LoVo (cell line): ENCODE measurements at regions not wholly inside any gene's neighbourhood (a gene's known extent, or its start where the extent isn't known, plus 50 kb on each side); places are given as distances from the start of the nearest gene placed in this dataset.
A peak's percentile ranks its signal among the peaks of the same experiment; 100 is the strongest.
"Not testable (repeated sequence)": the region's sequence is repeated elsewhere in the genome, so short reads cannot be mapped to it uniquely, and the experiment has no call there.

Experiments used
- DNase-seq: peaks from one replicate; pipeline ENCODE4 v3.0.0-alpha.2; 2016; ENCODE audit warnings: low spot score

DNA sequence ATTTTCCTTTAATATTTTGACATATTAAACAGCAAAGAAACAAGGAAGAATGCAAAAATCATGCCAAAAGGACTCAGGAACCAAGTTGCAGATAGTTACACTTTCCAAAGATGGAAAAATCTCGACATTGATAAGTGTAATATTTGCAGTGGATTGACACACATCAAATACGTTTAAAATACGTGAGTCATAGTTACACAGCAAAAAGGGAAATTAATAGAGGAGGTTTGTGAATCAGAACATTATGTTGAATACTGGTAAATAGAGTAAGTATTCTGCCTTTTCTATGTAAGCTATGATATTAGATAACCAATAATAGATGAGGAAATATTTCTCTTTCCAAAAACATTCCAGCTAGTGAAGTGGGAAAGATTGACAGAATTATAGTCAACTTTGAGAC, 1761.3 kb upstream of the IGFBP7 start:
- no peak for DNase-seq

DNA sequence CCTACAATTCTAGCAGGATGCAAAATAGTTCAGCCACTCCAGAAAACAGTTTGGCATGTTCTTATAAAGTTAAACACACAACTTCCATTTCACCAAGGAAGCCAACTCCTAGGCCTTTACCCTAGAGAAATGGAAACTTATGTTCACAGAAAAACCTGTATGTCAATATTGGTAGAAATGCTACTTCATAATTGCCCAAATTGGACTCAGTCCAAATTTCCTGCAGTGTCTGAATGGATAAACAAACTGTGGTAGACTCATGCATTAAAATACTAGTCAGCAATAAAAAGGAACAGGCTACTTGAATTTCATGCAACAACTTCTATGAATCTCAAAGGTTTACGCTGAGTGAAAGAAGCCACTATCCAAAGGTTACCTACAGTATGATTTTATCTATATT, 1738.8 kb upstream of the IGFBP7 start:
- DNase-seq, result no peak

DNA sequence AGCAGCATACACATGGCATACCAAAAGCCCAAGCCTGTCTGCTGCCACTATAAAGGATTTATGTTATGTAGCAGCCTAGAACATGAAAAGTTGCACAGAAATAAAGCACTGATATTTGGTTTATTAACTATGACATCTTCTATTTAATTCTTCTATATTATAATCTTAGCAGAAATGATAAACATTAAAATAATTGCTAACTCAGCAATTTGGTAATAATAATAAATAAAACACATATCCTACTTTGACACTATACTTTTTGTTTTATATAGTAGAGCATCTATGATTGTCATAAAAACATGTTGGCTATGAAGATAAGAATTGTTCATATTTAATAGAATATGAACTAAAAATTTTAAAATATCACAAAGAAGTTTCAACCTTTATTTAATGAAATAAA, 1733.3 kb upstream of the IGFBP7 start:
- no peak for DNase-seq

DNA sequence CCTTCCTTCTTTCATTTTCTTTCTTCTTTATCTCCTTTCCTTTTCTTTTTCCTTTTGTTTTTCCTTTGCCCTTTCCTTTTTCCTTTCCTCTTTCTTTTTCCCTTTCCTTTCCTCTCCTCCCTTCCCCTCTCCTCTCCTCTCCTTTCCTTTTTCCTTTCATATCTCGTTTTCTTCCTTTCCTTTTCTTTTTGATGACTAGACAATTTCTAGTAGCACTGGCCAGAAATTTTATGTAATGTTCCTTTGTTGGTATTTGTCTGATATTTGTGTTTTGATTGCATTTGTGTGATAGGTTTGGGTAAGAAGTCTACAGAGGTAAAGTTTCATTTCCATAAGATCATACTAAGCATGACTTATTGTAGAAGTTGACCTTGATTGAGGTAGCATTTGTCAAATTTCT, 1722.9 kb upstream of the IGFBP7 start:
- no peak for DNase-seq

- DNase-seq, result no peak
Measured at GRCh38 chr4:58825278-58825677, 1715.1 kb upstream of the IGFBP7 start.

DNA sequence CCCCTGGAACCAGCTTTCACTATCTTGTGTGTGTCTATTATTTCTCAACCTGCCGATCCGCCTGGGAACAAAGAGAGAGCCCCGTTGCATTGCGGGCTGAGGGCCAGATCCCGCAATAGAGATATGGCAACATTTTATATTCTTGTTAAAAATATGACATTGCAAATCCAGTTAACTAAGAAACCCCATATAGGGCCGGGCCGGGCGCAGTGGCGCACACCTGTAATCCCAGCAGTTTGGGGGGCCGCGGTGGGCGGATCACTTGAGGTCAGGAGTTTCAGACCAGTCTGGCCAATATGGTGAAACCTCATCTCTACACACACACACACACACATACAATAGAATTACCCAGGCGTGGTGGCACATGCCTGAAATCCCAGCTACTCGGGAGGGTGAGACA, 1708.4 kb upstream of the IGFBP7 start:
- DNase-seq, result not testable (repeated sequence)

GRCh38 chr4:58809948-58810347, 1699.8 kb upstream of the IGFBP7 start:
- no peak for DNase-seq

GRCh38 chr4:58809366-58809765, 1699.2 kb upstream of the IGFBP7 start:
- DNase-seq, result no peak

DNA sequence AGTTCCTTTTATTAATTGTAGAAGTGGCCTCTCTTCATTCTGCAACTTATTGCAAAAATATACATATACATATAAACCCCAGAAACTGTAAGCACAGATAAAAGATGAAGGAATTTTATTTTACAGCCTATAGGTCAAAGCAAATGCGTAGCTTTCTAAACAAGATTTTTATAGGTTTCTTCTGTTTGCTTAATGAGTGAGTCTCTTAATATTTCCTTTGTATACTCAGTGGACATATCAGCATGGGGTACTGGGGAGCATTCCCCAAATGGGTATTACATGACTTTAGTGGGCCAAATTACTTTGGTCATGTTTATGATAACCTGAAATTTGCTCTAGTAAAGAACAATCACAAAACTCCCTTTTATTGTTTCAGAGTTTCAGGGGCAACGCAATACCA, 1698.6 kb upstream of the IGFBP7 start:
- no peak for DNase-seq

- DNase-seq, result no peak
Measured at GRCh38 chr4:58807843-58808615, 1697.8 kb upstream of the IGFBP7 start.

GRCh38 chr4:58776627-58777026, 1666.4 kb upstream of the IGFBP7 start:
- no peak for DNase-seq

DNA sequence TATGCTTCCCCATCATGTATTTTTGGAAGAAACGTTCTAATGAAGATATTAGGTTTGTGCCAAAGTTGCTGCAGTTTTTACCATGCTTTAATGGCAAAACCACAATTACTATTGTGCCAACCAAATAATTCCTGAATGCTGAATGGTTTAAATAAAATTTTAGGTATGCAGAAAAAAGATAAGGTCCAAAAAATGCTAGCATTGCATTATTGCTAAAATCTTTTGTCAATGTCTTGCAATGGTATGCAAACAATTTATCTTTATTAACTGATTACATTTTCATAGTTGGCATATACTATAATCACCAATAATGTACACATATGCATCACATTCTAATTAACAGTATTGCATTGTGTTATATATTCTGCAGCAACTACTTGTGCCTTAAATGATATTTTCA, 1657.4 kb upstream of the IGFBP7 start:
- no peak for DNase-seq

DNA sequence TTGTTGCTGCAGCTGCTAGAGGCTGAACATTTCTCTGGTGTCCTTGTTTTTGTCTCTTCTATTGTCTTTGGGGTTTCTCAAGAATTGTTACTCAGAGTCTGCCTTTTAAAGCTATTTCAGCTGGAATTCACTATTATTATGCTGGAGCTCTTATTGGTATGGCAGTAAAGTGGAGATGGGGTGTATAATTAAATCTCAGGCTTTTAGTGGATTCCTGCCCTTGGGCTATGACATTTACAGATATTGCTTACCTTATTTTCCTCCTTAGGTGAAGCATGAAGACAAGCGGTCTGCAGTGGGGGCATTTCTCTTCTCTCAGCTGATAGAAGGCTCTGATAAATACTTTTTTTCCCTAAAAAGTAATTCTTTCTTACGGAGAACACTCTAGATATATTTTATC, 1656.6 kb upstream of the IGFBP7 start:
- DNase-seq, result no peak

DNA sequence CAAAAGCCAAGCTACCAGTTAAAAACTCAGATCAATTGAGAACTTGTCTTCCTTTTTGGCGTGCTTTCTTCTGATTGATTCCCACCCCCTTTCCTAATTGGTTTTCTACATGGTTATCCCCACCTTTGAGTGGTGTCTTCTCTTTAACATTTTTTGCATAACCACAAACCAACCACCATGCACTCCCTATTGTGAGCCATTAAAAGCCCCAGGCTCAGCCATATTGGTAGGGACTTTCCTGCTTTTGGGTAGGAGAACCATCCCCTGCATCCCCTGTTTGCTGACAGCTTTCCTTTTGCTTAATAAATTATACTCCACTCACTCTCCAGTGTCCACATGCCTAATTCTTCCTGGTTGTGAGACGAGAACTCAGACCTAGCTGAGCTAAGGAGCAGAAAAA, 1651.4 kb upstream of the IGFBP7 start:
- DNase-seq, result no peak

GRCh38 chr4:58760737-58761136, 1650.6 kb upstream of the IGFBP7 start:
- no peak for DNase-seq

DNA sequence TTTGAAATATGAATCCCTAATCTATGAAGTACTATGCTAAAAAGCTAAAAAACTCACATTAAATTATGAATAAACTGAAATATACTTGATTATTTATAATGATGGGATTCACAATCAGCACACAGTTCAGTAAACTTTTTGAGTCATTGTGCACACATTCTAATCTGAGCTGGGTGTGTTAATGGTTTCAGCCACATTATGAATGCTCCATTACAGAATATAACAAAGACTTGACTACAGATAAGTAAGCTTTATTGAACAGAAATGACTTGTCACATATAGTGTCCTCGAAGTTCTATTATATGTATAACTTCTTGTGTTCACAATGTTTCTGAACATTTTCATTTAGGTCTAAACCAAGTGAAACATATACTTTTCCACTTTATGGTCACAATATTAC, 1649.9 kb upstream of the IGFBP7 start:
- DNase-seq, result no peak

DNA sequence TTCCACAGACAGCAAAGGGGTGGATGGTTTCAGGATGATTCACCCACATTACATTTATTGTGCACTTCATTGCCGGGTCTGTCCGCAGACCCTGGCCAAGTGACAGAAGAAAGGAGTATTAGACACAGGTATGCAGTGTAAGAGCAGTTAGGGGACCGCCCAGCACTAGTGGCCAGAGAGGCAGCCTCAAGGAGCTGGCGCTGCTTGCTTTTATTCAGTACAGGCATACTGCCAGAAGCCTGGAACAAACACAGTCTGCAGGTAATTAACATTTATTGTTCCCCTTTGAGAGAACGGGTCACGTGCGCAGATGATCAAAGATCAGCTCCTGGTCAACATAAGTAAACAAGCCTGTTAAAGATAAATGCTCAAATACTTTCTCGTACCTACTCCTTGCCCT, 1639.0 kb upstream of the IGFBP7 start:
- peak; percentile 16 for DNase-seq

GRCh38 chr4:58740897-58741296, 1630.7 kb upstream of the IGFBP7 start:
- no peak for DNase-seq

- no peak for DNase-seq
Measured at GRCh38 chr4:58739275-58739674, 1629.1 kb upstream of the IGFBP7 start.

DNA sequence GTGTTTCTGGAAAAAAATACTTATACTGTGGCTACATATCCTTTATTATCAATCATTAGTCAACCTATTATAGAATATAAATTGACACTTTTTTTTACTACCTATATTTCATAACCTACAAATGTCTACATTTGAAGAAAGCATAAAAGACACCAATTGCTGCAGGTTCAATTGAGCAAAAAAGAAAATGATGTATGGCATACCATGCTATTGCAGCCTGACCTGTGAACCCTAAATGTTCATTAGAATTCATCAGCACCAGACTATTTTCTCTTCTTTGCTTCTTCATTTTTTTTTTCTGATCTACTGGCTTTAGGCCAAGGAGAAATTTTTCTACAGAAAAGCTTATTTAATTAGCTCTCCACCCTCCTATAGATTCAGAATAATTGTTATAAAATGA, 1628.2 kb upstream of the IGFBP7 start:
- DNase-seq, result no peak

- no peak for DNase-seq
Measured at GRCh38 chr4:58734030-58734674, 1624.0 kb upstream of the IGFBP7 start.

DNA sequence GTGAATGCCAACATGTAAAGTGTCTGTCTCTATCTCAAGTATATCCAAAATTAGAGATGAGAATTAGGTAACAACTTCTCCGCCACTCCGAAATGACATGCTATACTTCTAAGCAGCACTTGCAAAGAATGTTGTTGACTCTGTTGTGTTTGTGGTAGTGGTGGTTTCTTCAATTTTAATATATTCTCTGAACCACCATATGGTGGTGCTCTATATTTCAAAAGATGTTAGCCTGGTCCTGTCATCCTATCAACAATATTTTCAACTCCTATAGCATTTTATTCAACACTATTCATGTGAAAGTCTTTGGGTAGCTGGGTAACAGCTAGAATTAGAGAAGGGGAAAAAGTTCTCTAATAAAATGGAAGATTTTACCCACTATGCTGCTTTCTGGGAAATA, 1622.8 kb upstream of the IGFBP7 start:
- DNase-seq, result no peak

DNA sequence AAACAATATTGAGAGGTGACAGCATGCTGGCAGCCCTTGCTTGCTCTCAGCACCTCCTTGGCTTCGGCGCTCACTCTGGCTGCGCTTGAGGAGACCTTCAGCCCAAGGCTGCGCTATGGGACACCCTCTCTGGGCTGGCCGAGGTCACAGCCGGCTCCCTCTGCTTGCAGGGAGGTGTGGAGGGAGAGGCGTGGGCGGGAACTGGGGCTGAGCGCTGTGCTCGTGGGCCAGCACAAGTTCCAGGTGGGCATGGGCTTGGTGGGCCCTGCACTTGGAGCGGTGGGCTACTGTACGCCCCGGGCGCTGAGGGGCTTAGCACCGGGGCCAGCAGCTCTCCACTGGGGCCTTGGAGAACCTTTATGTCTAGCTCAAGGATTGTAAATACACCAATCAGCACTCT, 1613.8 kb upstream of the IGFBP7 start:
- DNase-seq, result no peak

GRCh38 chr4:58711039-58711438, 1600.9 kb upstream of the IGFBP7 start:
- DNase-seq, result no peak
